ENCODE measurements at regions not wholly inside any gene's neighbourhood (a gene's known extent, or its start where the extent isn't known, plus 50 kb on each side); places are given as distances from the start of the nearest gene placed in this dataset.
"Not testable (repeated sequence)": the region's sequence is repeated elsewhere in the genome, so short reads cannot be mapped to it uniquely, and the experiment has no call there.

GRCh38 chr6:68575765-68576439 is 59.2 kb upstream of the ADGRB3 start:
- no peak for DNase-seq

- DNase-seq: no peak
Observed at GRCh38 chr6:68572975-68573374, 62.1 kb upstream of the ADGRB3 start.

- DNase-seq: peak; percentile 59
Observed at GRCh38 chr6:68572525-68572924, 62.6 kb upstream of the ADGRB3 start.

GRCh38 chr6:68559716-68560115 is 75.4 kb upstream of the ADGRB3 start:
- DNase-seq: no peak

GRCh38 chr6:68559070-68559469 is 76.0 kb upstream of the ADGRB3 start:
- no peak for DNase-seq

- DNase-seq: no peak
Observed at GRCh38 chr6:68546620-68547019, 88.5 kb upstream of the ADGRB3 start.

- no peak for DNase-seq
Observed at GRCh38 chr6:68544450-68544849, 90.6 kb upstream of the ADGRB3 start.

GRCh38 chr6:68533339-68533795 is 101.7 kb upstream of the ADGRB3 start:
- no peak for DNase-seq

GRCh38 chr6:68527691-68528090 is 107.4 kb upstream of the ADGRB3 start:
- no peak for DNase-seq

- no peak for DNase-seq
Observed at GRCh38 chr6:68506911-68507310, 128.2 kb upstream of the ADGRB3 start.

GRCh38 chr6:68502946-68503345 is 132.1 kb upstream of the ADGRB3 start:
- DNase-seq: no peak

GRCh38 chr6:68497927-68498326 is 137.2 kb upstream of the ADGRB3 start:
- no peak for DNase-seq

GRCh38 chr6:68494880-68495279 is 140.2 kb upstream of the ADGRB3 start:
- DNase-seq: not testable (repeated sequence)

- no peak for DNase-seq
Observed at GRCh38 chr6:68476611-68477010, 158.5 kb upstream of the ADGRB3 start.

GRCh38 chr6:68473433-68474210 is 161.5 kb upstream of the ADGRB3 start:
- no peak for DNase-seq

GRCh38 chr6:68468244-68468884 is 166.7 kb upstream of the ADGRB3 start:
- DNase-seq: peak; percentile 8

- no peak for DNase-seq
Observed at GRCh38 chr6:68458447-68458846, 176.6 kb upstream of the ADGRB3 start.

GRCh38 chr6:68447112-68447511 is 188.0 kb upstream of the ADGRB3 start:
- DNase-seq: no peak

- DNase-seq: no peak
Observed at GRCh38 chr6:68445926-68446325, 189.2 kb upstream of the ADGRB3 start.

GRCh38 chr6:68443704-68444103 is 191.4 kb upstream of the ADGRB3 start:
- DNase-seq: no peak

- DNase-seq: no peak
Observed at GRCh38 chr6:68427630-68428029, 207.5 kb upstream of the ADGRB3 start.

GRCh38 chr6:68410021-68410420 is 225.1 kb upstream of the ADGRB3 start:
- no peak for DNase-seq

- no peak for DNase-seq
Observed at GRCh38 chr6:68400396-68400795, 234.7 kb upstream of the ADGRB3 start.

- DNase-seq: no peak
Observed at GRCh38 chr6:68391953-68392352, 243.1 kb upstream of the ADGRB3 start.

Measured in hematopoietic multipotent progenitor cell treated with erythropoietin and hydrocortisone succinate and interleukin-3 and kit ligand, for 6 days (in vitro differentiated cells).